Mesenchymal stem cell (in vitro differentiated cells and primary cell): ENCODE measurements at regions not wholly inside any gene's neighbourhood (a gene's known extent, or its start where the extent isn't known, plus 50 kb on each side); places are given as distances from the start of the nearest gene placed in this dataset.

Source experiments
- DNase-seq: peaks from one replicate; pipeline ENCODE4 v3.0.0-alpha.2; 2013
- H2AFZ ChIP-seq: one replicate; pipeline ENCODE4 v1.6.1; 2013; ENCODE audit warnings: low read depth, mild to moderate bottlenecking, control low read depth, inconsistent platforms, low read length, moderate library complexity
- H2AK5ac ChIP-seq: 2 replicates; pipeline ENCODE4 v1.6.1; 2013; ENCODE audit warnings: low read length, moderate library complexity, mild to moderate bottlenecking, inconsistent platforms; ENCODE audit not compliant: severe bottlenecking
- H2BK120ac ChIP-seq: one replicate; pipeline ENCODE4 v1.6.1; 2013; ENCODE audit warnings: low read depth, mild to moderate bottlenecking, inconsistent platforms, low read length, moderate library complexity
- H2BK12ac ChIP-seq, 2 experiments: one replicate each; pipeline ENCODE4 v1.6.1; 2013; ENCODE audit warnings: inconsistent platforms in 2 of 2, low read length in 2 of 2, mild to moderate bottlenecking in 2 of 2, moderate library complexity in 2 of 2, control low read depth in 1 of 2
- H2BK15ac ChIP-seq: one replicate; pipeline ENCODE4 v1.6.1; 2013; ENCODE audit warnings: mild to moderate bottlenecking, low read depth, inconsistent platforms; ENCODE audit not compliant: poor library complexity, severe bottlenecking
- H2BK5ac ChIP-seq: 2 replicates; pipeline ENCODE4 v1.6.1; 2013; ENCODE audit warnings: low read depth, mild to moderate bottlenecking, low read length, control low read depth, inconsistent platforms; ENCODE audit not compliant: poor library complexity, severe bottlenecking
- H3K14ac ChIP-seq, 2 experiments: one replicate each; pipeline ENCODE4 v1.6.1; 2013; ENCODE audit warnings: inconsistent platforms in 2 of 2, low read length in 2 of 2, control low read depth in 1 of 2, mild to moderate bottlenecking in 1 of 2, moderate library complexity in 1 of 2
- H3K18ac ChIP-seq, 2 experiments: one replicate each; pipeline ENCODE4 v1.6.1; 2013; ENCODE audit warnings: inconsistent platforms in 2 of 2, low read length in 2 of 2, control low read depth in 1 of 2, low read depth in 1 of 2, mild to moderate bottlenecking in 1 of 2
- H3K23ac ChIP-seq, 2 experiments: one replicate each; pipeline ENCODE4 v1.6.1; 2013; ENCODE audit warnings: inconsistent platforms in 2 of 2, low read length in 2 of 2, mild to moderate bottlenecking in 2 of 2, moderate library complexity in 2 of 2, control low read depth in 1 of 2
- H3K27ac ChIP-seq: 2 replicates; pipeline ENCODE4 v1.5.1; 2013; ENCODE audit warnings: mild to moderate bottlenecking, moderate library complexity, low read length, control low read depth, inconsistent platforms; ENCODE audit not compliant: poor library complexity, severe bottlenecking
- H3K27me3 ChIP-seq, 2 experiments: 2 replicates each; pipeline versions ENCODE4 v1.6.1 to v1.7.0; 2013; ENCODE audit warnings: low read length in 2 of 2, mild to moderate bottlenecking in 2 of 2, moderate library complexity in 2 of 2, control low read depth in 1 of 2, inconsistent platforms in 1 of 2; ENCODE audit not compliant: control insufficient read depth in 1 of 2, insufficient read depth in 1 of 2
- H3K36me3 ChIP-seq, 2 experiments: 2 replicates each; pipeline versions ENCODE4 v1.6.1 to v1.7.0; 2013; ENCODE audit warnings: low read length in 2 of 2, control low read depth in 1 of 2, inconsistent platforms in 1 of 2, low read depth in 1 of 2, mild to moderate bottlenecking in 1 of 2; ENCODE audit not compliant: insufficient read depth in 2 of 2, control insufficient read depth in 1 of 2
- H3K4ac ChIP-seq, 2 experiments: one replicate each; pipeline ENCODE4 v1.6.1; 2013; ENCODE audit warnings: inconsistent platforms in 2 of 2, low read length in 2 of 2, mild to moderate bottlenecking in 2 of 2, moderate library complexity in 2 of 2, control low read depth in 1 of 2, low read depth in 1 of 2
- H3K4me1 ChIP-seq: 2 replicates; pipeline ENCODE4 v1.6.1; 2013; ENCODE audit warnings: low read depth, low read length, control low read depth; ENCODE audit not compliant: control insufficient read depth, insufficient read depth
- H3K4me2 ChIP-seq: 2 replicates; pipeline ENCODE4 v1.6.1; 2013; ENCODE audit warnings: low read length, mild to moderate bottlenecking, inconsistent platforms; ENCODE audit not compliant: poor library complexity, severe bottlenecking
- H3K4me3 ChIP-seq, 2 experiments: 2 replicates each; pipeline versions ENCODE4 v1.5.1 to v1.7.0; 2013; ENCODE audit warnings: low read length in 2 of 2, mild to moderate bottlenecking in 2 of 2, control low read depth in 1 of 2, low read depth in 1 of 2; ENCODE audit not compliant: insufficient read depth in 1 of 2
- H3K79me1 ChIP-seq: replicated peaks from 2 replicates; pipeline ENCODE4 v1.6.1; 2013; ENCODE audit warnings: mild to moderate bottlenecking, control low read depth, low read length, inconsistent platforms; ENCODE audit not compliant: poor library complexity, severe bottlenecking
- H3K9ac ChIP-seq: 2 replicates; pipeline ENCODE4 v1.7.0; 2013; ENCODE audit warnings: mild to moderate bottlenecking, low read length, moderate library complexity
- H3K9me3 ChIP-seq: 2 replicates; pipeline ENCODE4 v1.7.0; 2013; ENCODE audit warnings: mild to moderate bottlenecking, low read length; ENCODE audit not compliant: control insufficient read depth
- H4K8ac ChIP-seq: one replicate; pipeline ENCODE4 v1.6.1; 2013; ENCODE audit warnings: inconsistent platforms, mild to moderate bottlenecking, low read length, moderate library complexity
- H4K91ac ChIP-seq: one replicate; pipeline ENCODE4 v1.6.1; 2013; ENCODE audit warnings: mild to moderate bottlenecking, low read length, inconsistent platforms
- WGBS: methylation state at CpG from one replicate; pipeline ENCODE4 v1.1.7; 2013; ENCODE audit warnings: mixed read lengths; 5-methylcytosine and 5-hydroxymethylcytosine counted together

GRCh38 chrX:25646156-25646555 is 492.0 kb upstream of the MAGEB18 start:
- Histone ChIP-seq H2AK5ac (no peak overlapping the region), H2BK120ac (no peak overlapping the region), H2BK15ac (no peak overlapping the region), H3K27me3 (no peaks in the 10 kb centered on the region), H3K4me3 (no peak overlapping the region), H3K79me1 (no peaks in the 10 kb centered on the region), H2AFZ (no peak overlapping the region), H3K9me3 (no peaks in the 10 kb centered on the region), H3K27ac (no peak overlapping the region), H3K36me3 (no peaks in the 10 kb centered on the region), H4K8ac (no peak overlapping the region), H2BK5ac (no peak overlapping the region), H3K18ac (no peak overlapping the region), H2BK12ac (no peak overlapping the region), H3K4me1 (no peaks in the 10 kb centered on the region), H3K23ac (no peak overlapping the region), H3K14ac (no peak overlapping the region), H4K91ac (no peak overlapping the region), H3K9ac (no peak overlapping the region), H3K4me2 (no peak overlapping the region), H3K4ac (no peak overlapping the region)
- DNase-seq = no peak
- WGBS = 90% methylated on average over 8 of the region's 21 CpGs

GRCh38 chrX:25648790-25649189 is 489.4 kb upstream of the MAGEB18 start:
- Histone ChIP-seq H2AK5ac (no peak overlapping the region), H3K79me1 (no peaks in the 10 kb centered on the region), H3K9ac (no peak overlapping the region), H2BK12ac (no peak overlapping the region), H3K4me3 (no peak overlapping the region), H3K4me2 (no peak overlapping the region), H3K4ac (no peak overlapping the region), H3K36me3 (no peaks in the 10 kb centered on the region), H3K9me3 (no peaks in the 10 kb centered on the region), H3K14ac (no peak overlapping the region), H4K8ac (no peak overlapping the region), H3K23ac (no peak overlapping the region), H2BK120ac (no peak overlapping the region), H2BK15ac (no peak overlapping the region), H3K18ac (no peak overlapping the region), H2BK5ac (no peak overlapping the region), H3K27ac (no peak overlapping the region), H3K27me3 (no peaks in the 10 kb centered on the region), H3K4me1 (no peaks in the 10 kb centered on the region), H4K91ac (no peak overlapping the region), H2AFZ (no peak overlapping the region)
- WGBS = no CpG with 5 or more reads among the region's 2 CpGs
- no peak for DNase-seq

GRCh38 chrX:25650216-25650820 is 487.8 kb upstream of the MAGEB18 start:
- Histone ChIP-seq H3K27ac (no peak overlapping the region), H4K8ac (no peak overlapping the region), H4K91ac (no peak overlapping the region), H3K23ac (no peak overlapping the region), H3K79me1 (no peaks in the 10 kb centered on the region), H2BK120ac (no peak overlapping the region), H2BK5ac (no peak overlapping the region), H3K18ac (no peak overlapping the region), H3K4me3 (no peak overlapping the region), H3K4me1 (no peaks in the 10 kb centered on the region), H2AFZ (no peak overlapping the region), H3K14ac (no peak overlapping the region), H2AK5ac (no peak overlapping the region), H3K9me3 (no peaks in the 10 kb centered on the region), H3K27me3 (no peaks in the 10 kb centered on the region), H3K4ac (no peak overlapping the region), H3K9ac (no peak overlapping the region), H3K4me2 (no peak overlapping the region), H2BK12ac (no peak overlapping the region), H3K36me3 (no peaks in the 10 kb centered on the region), H2BK15ac (no peak overlapping the region)
- no peak for DNase-seq
- 92% methylated on average over 1 of the region's 5 CpGs for WGBS

GRCh38 chrX:25659317-25659716 is 478.8 kb upstream of the MAGEB18 start:
- no peak overlapping the region for H2BK15ac ChIP-seq

More at GRCh38 chrX:25659317-25659716, 478.8 kb upstream of the MAGEB18 start:
- Histone ChIP-seq H2BK12ac (no peak overlapping the region), H3K79me1 (no peaks in the 10 kb centered on the region), H3K4me2 (no peak overlapping the region), H2AK5ac (no peak overlapping the region), H3K4ac (no peak overlapping the region), H3K9me3 (no peaks in the 10 kb centered on the region), H3K18ac (no peak overlapping the region), H3K27ac (no peak overlapping the region), H3K36me3 (no peaks in the 10 kb centered on the region), H2AFZ (no peak overlapping the region), H3K9ac (no peak overlapping the region), H3K4me3 (no peak overlapping the region), H2BK5ac (no peak overlapping the region), H3K4me1 (no peaks in the 10 kb centered on the region), H3K23ac (no peak overlapping the region), H2BK120ac (no peak overlapping the region), H3K27me3 (no peaks in the 10 kb centered on the region), H3K14ac (no peak overlapping the region), H4K8ac (no peak overlapping the region), H4K91ac (no peak overlapping the region)
- DNase-seq = no peak
- no CpG with 5 or more reads among the region's 3 CpGs for WGBS
